ENCODE measurements at regions not wholly inside any gene's neighbourhood (a gene's known extent, or its start where the extent isn't known, plus 50 kb on each side); places are given as distances from the start of the nearest gene placed in this dataset.

GRCh38 chr6:104321301-104321700 lies 538.4 kb downstream of the HACE1 start:
- DNase-seq (ENCODE audit: low read depth in 1 of 2, low spot score in 2 of 2) (no peak), FAIRE-seq (no peak)
- no peaks in the 10 kb centered on the region for H3K4me1 ChIP-seq (replicated peaks in 1 of 4; ENCODE audit: control insufficient read depth in 3 of 4, insufficient read depth in 4 of 4, low read length in 3 of 4)
- no peak overlapping the region for H4K5ac ChIP-seq (ENCODE audit: insufficient read length, low read depth, low read length)
- no peaks in the 10 kb centered on the region for H4K20me1 ChIP-seq (replicated peaks in 1 of 2; ENCODE audit: control insufficient read depth in 1 of 2, insufficient read depth in 2 of 2, low read length in 2 of 2)
- no peak overlapping the region for H3K4ac ChIP-seq (replicated peaks; ENCODE audit: insufficient read length, low read depth, low read length)
- H2BK5ac ChIP-seq (ENCODE audit: low read depth, low read length): no peak overlapping the region
- no peak overlapping the region for H2BK120ac ChIP-seq (replicated peaks; ENCODE audit: low read depth, low read length)
- H3K27ac ChIP-seq (ENCODE audit: low read depth, low read length): no peak overlapping the region
- no peak overlapping the region for H3K14ac ChIP-seq (ENCODE audit: insufficient read length)
- 96% methylated on average over 1 of the region's 1 CpG; no CpG with 5 or more reads in 1 of the 2 experiments for WGBS, 2 experiments (ENCODE audit: extremely low coverage in 1 of 2, insufficient coverage in 1 of 2, insufficient read length in 1 of 2, insufficient replicate concordance in 2 of 2, low coverage in 1 of 2, low lambda C conversion rate in 2 of 2, missing lambda C conversion rate in 1 of 2)
- no peaks in the 10 kb centered on the region for H3K79me2 ChIP-seq (ENCODE audit: control insufficient read depth in 1 of 2, insufficient read depth in 2 of 2, low read length in 2 of 2)
- H3K56ac ChIP-seq (replicated peaks; ENCODE audit: insufficient read length, low read depth, low read length): no peak overlapping the region
- H3K27me3 ChIP-seq (replicated peaks in 1 of 4; ENCODE audit: control insufficient read depth in 3 of 4, extremely low read depth in 1 of 4, insufficient read depth in 3 of 4, low read length in 3 of 4): no peaks in the 10 kb centered on the region
- H3K36me3 ChIP-seq (ENCODE audit: control insufficient read depth in 2 of 4, insufficient read depth in 4 of 4, low read length in 3 of 4): no peaks in the 10 kb centered on the region
- H3K79me1 ChIP-seq (ENCODE audit: low read depth, low read length): no peaks in the 10 kb centered on the region
- H2AFZ ChIP-seq (ENCODE audit: low read length): no peak overlapping the region
- no peak overlapping the region for H3K4me2 ChIP-seq (ENCODE audit: insufficient read depth in 1 of 2, low read depth in 2 of 2, low read length in 2 of 2)
- no peak overlapping the region for H3K4me3 ChIP-seq (ENCODE audit: extremely low read depth in 1 of 4, insufficient read depth in 2 of 4, low read depth in 3 of 4, low read length in 4 of 4)
- H3K18ac ChIP-seq (ENCODE audit: extremely low read depth, low read length): no peak overlapping the region
- no peak overlapping the region for H3K9ac ChIP-seq (replicated peaks in 1 of 4; ENCODE audit: extremely low read depth in 1 of 4, low read depth in 3 of 4, low read length in 3 of 4)
- no peaks in the 10 kb centered on the region for H3K9me3 ChIP-seq (ENCODE audit: insufficient read depth in 2 of 2, low read depth in 1 of 2, low read length in 1 of 2)
- ChIA-PET CTCF (ENCODE audit: partially characterized antibody) (no interaction called here), POLR2A (ENCODE audit: partially characterized antibody) (no interaction called here)
- H3K23ac ChIP-seq (ENCODE audit: insufficient read length): no peak overlapping the region
- H2BK15ac ChIP-seq (ENCODE audit: low read length): no peak overlapping the region
- no peak overlapping the region for H4K8ac ChIP-seq (ENCODE audit: extremely low read depth, insufficient read depth, low read length)
- no peak overlapping the region for H2BK20ac ChIP-seq (ENCODE audit: low read length)
- H4K91ac ChIP-seq (replicated peaks; ENCODE audit: insufficient read length, low read length): no peak overlapping the region
- no peaks in the 10 kb centered on the region for H3K23me2 ChIP-seq (ENCODE audit: low read depth, low read length)
- H2AK5ac ChIP-seq (ENCODE audit: low read depth, low read length): no peak overlapping the region
- H2BK12ac ChIP-seq (ENCODE audit: low read depth, low read length): no peak overlapping the region
- no peak for TF ChIP-seq JUND (IDR thresholded peaks at IDR 0.05; ENCODE audit: low read length)
- TF ChIP-seq GTF2F1 (IDR thresholded peaks at IDR 0.05; ENCODE audit: borderline replicate concordance, low read depth, low read length): no peak
- no peak for TF ChIP-seq NRF1 (IDR thresholded peaks at IDR 0.05; ENCODE audit: low read depth, low read length)
- no peak for TF ChIP-seq EZH2 (IDR thresholded peaks at IDR 0.05; ENCODE audit: low read depth, low read length, severe bottlenecking)
- no peak for TF ChIP-seq CEBPB (IDR thresholded peaks at IDR 0.05; ENCODE audit: low read depth, low read length)
- TF ChIP-seq EP300 (IDR thresholded peaks at IDR 0.05; ENCODE audit: borderline replicate concordance in 1 of 2, low read depth in 2 of 2, low read length in 2 of 2): no peak
- TF ChIP-seq RFX5 (IDR thresholded peaks at IDR 0.05; ENCODE audit: borderline replicate concordance, low read depth, low read length): no peak
- TF ChIP-seq EGR1 (IDR thresholded peaks at IDR 0.05; ENCODE audit: borderline replicate concordance, low read depth, low read length): no peak
- no peak for TF ChIP-seq CREB1 (IDR thresholded peaks at IDR 0.05)
- no peak for TF ChIP-seq BCL11A (IDR thresholded peaks at IDR 0.05; ENCODE audit: low read depth in 2 of 2, low read length in 2 of 2)
- TF ChIP-seq MAX (IDR thresholded peaks at IDR 0.05): no peak
- TF ChIP-seq YY1 (IDR thresholded peaks at IDR 0.05; ENCODE audit: low read depth, low read length): no peak
- TF ChIP-seq FOSL1 (IDR thresholded peaks at IDR 0.05; ENCODE audit: insufficient read depth, low read depth, low read length): no peak
- TF ChIP-seq BRCA1 (IDR thresholded peaks at IDR 0.05; ENCODE audit: low read depth, low read length): no peak
- TF ChIP-seq E2F6 (IDR thresholded peaks at IDR 0.05): no peak

All from H1 (cell line).